K562 (cell line): ENCODE measurements at regions not wholly inside any gene's neighbourhood (a gene's known extent, or its start where the extent isn't known, plus 50 kb on each side); places are given as distances from the start of the nearest gene placed in this dataset.

ENCODE experiments used
- C11orf30 ChIP-seq: fragments of 450-650 bp; IDR thresholded peaks from 2 replicates; pipeline ENCODE4 v1.6.1; 2016; ENCODE audit warnings: low read depth, mild to moderate bottlenecking
- CEBPG ChIP-seq, 3 experiments: fragments of 200-800 bp in 1 of 3; sonication (Bioruptor generic) in 1 of 3; sonication (generic) in 1 of 3; formaldehyde crosslinking in 1 of 3; IDR thresholded peaks in 2 of 3; conservative IDR thresholded peaks in 1 of 3; 2 replicates each; pipeline versions ENCODE4 v1.6.1 to v1.8.0; 2016 to 2022; ENCODE audit warnings: missing compliant biosample characterization in 2 of 3, missing genetic modification characterization in 2 of 3, mild to moderate bottlenecking in 1 of 3, missing genetic modification reagents in 1 of 3
- CREBBP ChIP-seq: IDR thresholded peaks from one replicate; pipeline ENCODE4 v1.6.1; 2012; ENCODE audit warnings: low read depth, mild to moderate bottlenecking, control low read depth, inconsistent platforms, low read length
- CTBP1 ChIP-seq: fragments of 450-650 bp; IDR thresholded peaks from 2 replicates; pipeline ENCODE4 v1.6.1; 2016; ENCODE audit warnings: borderline replicate concordance
- FOXA3 ChIP-seq, 2 experiments: fragments of 450-650 bp in 1 of 2; sonication (generic) in 1 of 2; formaldehyde crosslinking; IDR thresholded peaks in 1 of 2; conservative IDR thresholded peaks in 1 of 2; 2 replicates each; pipeline versions ENCODE4 v1.4.0 to v1.8.0; 2020 to 2022; ENCODE audit warnings: mild to moderate bottlenecking in 2 of 2, missing genetic modification reagents in 1 of 2
- FOXJ3 ChIP-seq: sonication (generic); formaldehyde crosslinking; IDR thresholded peaks from 2 replicates; pipeline ENCODE4 v1.4.0; 2020; ENCODE audit warnings: mild to moderate bottlenecking, missing genetic modification reagents
- NFIX ChIP-seq: fragments of 250-450 bp; sonication (Bioruptor Pico); IDR thresholded peaks from 2 replicates; pipeline ENCODE4 v1.4.0; 2020; ENCODE audit warnings: low read depth, mild to moderate bottlenecking, moderate library complexity
- OTX1 ChIP-seq: fragments of 450-650 bp; formaldehyde crosslinking; IDR thresholded peaks from 2 replicates; pipeline ENCODE4 v1.4.0; 2022; ENCODE audit warnings: mild to moderate bottlenecking
- SMARCE1 ChIP-seq: fragments of 450-650 bp; IDR thresholded peaks from 2 replicates; pipeline ENCODE4 v1.7.1; 2016; ENCODE audit warnings: mild to moderate bottlenecking
- ZSCAN32 ChIP-seq: fragments of 450-650 bp; formaldehyde crosslinking; IDR thresholded peaks from 2 replicates; pipeline ENCODE4 v1.4.0; 2020; ENCODE audit warnings: mild to moderate bottlenecking, moderate library complexity
- TF ChIP-seq, protein P1 (sequence below): fragments of 200-800 bp; sonication (Bioruptor generic); IDR thresholded peaks from 2 replicates; pipeline ENCODE4 v1.6.1; 2017; ENCODE audit warnings: missing genetic modification characterization, missing compliant biosample characterization
- TF ChIP-seq, protein P2 (sequence below): sonication (generic); formaldehyde crosslinking; IDR thresholded peaks from 2 replicates; pipeline ENCODE4 v1.8.0; 2022; ENCODE audit warnings: mild to moderate bottlenecking, missing genetic modification reagents, borderline replicate concordance

DNA sequence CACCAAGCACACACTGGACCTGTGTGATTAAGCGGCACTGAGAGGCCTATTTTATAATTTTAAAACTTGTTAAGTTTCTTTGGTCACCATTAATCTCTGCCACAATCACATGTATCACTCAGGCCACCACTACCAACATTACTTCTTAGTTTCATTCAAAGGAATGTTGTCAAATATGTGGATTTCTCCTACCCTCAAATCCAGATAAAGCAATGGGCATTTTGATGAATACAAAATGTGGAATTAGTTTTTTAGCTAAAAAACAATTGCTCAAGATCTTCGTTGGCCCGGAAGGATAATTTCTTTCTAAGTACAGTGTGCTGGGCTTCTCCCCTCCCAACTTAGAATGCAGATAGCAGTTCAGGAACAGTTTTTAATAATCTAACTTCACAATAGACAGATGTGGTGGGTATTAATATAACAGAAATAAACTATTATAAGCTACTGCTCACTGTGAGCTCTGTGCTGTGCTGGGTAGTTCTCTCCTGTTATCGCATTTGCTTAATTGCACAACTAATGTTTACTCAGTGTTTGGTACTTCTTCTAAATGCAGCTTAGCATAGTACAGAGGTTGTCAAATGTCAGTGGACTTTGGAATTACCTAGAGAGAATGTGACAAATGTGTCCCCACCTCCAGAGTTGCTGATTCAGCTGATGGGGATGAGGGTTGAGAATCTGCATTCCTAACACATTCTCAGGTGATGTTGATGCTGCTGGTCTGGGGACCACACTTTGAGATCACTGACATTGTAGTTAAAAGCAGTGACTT, 266.7 kb upstream of the AMIGO2 start (continued):
- TF ChIP-seq, protein P1, sequence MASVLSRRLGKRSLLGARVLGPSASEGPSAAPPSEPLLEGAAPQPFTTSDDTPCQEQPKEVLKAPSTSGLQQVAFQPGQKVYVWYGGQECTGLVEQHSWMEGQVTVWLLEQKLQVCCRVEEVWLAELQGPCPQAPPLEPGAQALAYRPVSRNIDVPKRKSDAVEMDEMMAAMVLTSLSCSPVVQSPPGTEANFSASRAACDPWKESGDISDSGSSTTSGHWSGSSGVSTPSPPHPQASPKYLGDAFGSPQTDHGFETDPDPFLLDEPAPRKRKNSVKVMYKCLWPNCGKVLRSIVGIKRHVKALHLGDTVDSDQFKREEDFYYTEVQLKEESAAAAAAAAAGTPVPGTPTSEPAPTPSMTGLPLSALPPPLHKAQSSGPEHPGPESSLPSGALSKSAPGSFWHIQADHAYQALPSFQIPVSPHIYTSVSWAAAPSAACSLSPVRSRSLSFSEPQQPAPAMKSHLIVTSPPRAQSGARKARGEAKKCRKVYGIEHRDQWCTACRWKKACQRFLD (CRISPR knock-in tag): no peak
- TF ChIP-seq C11orf30: peak; percentile 44; the same call in 1 of the 2 replicates
- TF ChIP-seq, protein P2, sequence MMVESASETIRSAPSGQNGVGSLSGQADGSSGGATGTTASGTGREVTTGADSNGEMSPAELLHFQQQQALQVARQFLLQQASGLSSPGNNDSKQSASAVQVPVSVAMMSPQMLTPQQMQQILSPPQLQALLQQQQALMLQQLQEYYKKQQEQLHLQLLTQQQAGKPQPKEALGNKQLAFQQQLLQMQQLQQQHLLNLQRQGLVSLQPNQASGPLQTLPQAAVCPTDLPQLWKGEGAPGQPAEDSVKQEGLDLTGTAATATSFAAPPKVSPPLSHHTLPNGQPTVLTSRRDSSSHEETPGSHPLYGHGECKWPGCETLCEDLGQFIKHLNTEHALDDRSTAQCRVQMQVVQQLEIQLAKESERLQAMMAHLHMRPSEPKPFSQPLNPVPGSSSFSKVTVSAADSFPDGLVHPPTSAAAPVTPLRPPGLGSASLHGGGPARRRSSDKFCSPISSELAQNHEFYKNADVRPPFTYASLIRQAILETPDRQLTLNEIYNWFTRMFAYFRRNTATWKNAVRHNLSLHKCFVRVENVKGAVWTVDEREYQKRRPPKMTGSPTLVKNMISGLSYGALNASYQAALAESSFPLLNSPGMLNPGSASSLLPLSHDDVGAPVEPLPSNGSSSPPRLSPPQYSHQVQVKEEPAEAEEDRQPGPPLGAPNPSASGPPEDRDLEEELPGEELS (CRISPR knock-in tag): no peak
- no peak for TF ChIP-seq CREBBP
- TF ChIP-seq ZSCAN32 (CRISPR knock-in tag): no peak
- no peak for TF ChIP-seq SMARCE1
- TF ChIP-seq CEBPG (CRISPR knock-in tag; IDR thresholded peaks at IDR 0.05): no peak
- TF ChIP-seq CEBPG (tag; conservative IDR thresholded peaks at IDR 0.05 in 1 of 2, IDR thresholded peaks at IDR 0.05 in 1 of 2): 0 out of 4 replicates have a peak, but pooled peaks of 1 of the 2 experiments have one; percentile 9
- TF ChIP-seq FOXJ3 (CRISPR knock-in tag): no peak
- peak; percentile 36; the same call in 1 of the 2 replicates for TF ChIP-seq CTBP1
- no peak for TF ChIP-seq OTX1
- peak in 1 of 2 experiments; percentile 38; a peak in 1 of 4 replicates for TF ChIP-seq FOXA3 (CRISPR knock-in tag; conservative IDR thresholded peaks at IDR 0.05 in 1 of 2, IDR thresholded peaks at IDR 0.05 in 1 of 2)
- TF ChIP-seq NFIX (CRISPR knock-in tag): no peak
